K562 (cell line): ENCODE measurements at regions not wholly inside any gene's neighbourhood (a gene's known extent, or its start where the extent isn't known, plus 50 kb on each side); places are given as distances from the start of the nearest gene placed in this dataset.

ENCODE experiments used
- ATAC-seq: fragments of 200-7000 bp; cut with Tn5 transposase; 3 replicates; pipeline ENCODE4 v1.9.1; 2020; ENCODE audit warnings: moderate library complexity
- BruUV-seq: library from RNA; stranded (reverse); fragments of 400-500 nt; replicated peaks from 2 replicates; lab custom pipeline; 2021; lab: Mats Ljungman, UMichigan
- CTCF ChIA-PET: fragments of 300-600 bp; formaldehyde crosslinking; extraction: SDS; loops from one replicate; lab custom pipeline; 2021; ENCODE audit warnings: low intra/inter-chr PET ratio; lab: Yijun Ruan, JAX
- POLR2A ChIA-PET: fragments of 300-600, 350-650 bp; sonication (Branson Sonifier 250); formaldehyde crosslinking; extraction: SDS; loops from one replicate; lab custom pipeline; 2021; ENCODE audit warnings: antibody characterized with exemption, inconsistent platforms; lab: Yijun Ruan, JAX
- DNase-seq, 4 experiments: peaks; one replicate each; pipeline versions ENCODE4 v3.0.0 to v3.0.0-alpha.2; 2011 to 2018; ENCODE audit warnings: low spot score in 3 of 4, mixed read lengths in 3 of 4; ENCODE audit errors: extremely low read depth in 1 of 4
- FAIRE-seq: peaks from 2 replicates; lab custom pipeline; 2011; peaks lifted over from hg19 to GRCh38; lab: Jason Lieb, UNC
- H2AFZ ChIP-seq: 2 replicates; pipeline ENCODE4 v1.6.0; 2011; ENCODE audit warnings: low read depth, low read length, control low read depth, inconsistent platforms
- H3K27ac ChIP-seq: fragments of 200-600 bp; 3 replicates; pipeline ENCODE4 v1.8.0; 2011; ENCODE audit warnings: low read depth, mild to moderate bottlenecking, control low read depth, inconsistent platforms, low read length, moderate library complexity, mixed read lengths; ENCODE audit errors: extremely low read depth
- H3K27me3 ChIP-seq, 2 experiments: fragments of 300-600 bp in 1 of 2; 2 replicates in 1 of 2; 3 replicates in 1 of 2; pipeline versions ENCODE4 v1.6.0 to v1.8.0; 2011; ENCODE audit warnings: inconsistent platforms in 2 of 2, low read length in 2 of 2, mild to moderate bottlenecking in 1 of 2, mixed read lengths in 1 of 2, moderate library complexity in 1 of 2; ENCODE audit not compliant: control insufficient read depth in 2 of 2, insufficient read depth in 2 of 2
- H3K36me3 ChIP-seq: fragments of 300-600 bp; 3 replicates; pipeline ENCODE4 v1.8.0; 2011; ENCODE audit warnings: mild to moderate bottlenecking, low read length, inconsistent platforms; ENCODE audit not compliant: control insufficient read depth, insufficient read depth
- H3K4me1 ChIP-seq, 2 experiments: fragments of 200-600 bp in 1 of 2; replicated peaks in 1 of 2; 2 replicates in 1 of 2; 3 replicates in 1 of 2; pipeline versions ENCODE4 v1.5.1 to v1.8.0; 2011; ENCODE audit warnings: inconsistent platforms in 2 of 2, low read length in 2 of 2, mild to moderate bottlenecking in 1 of 2, mixed read lengths in 1 of 2, moderate library complexity in 1 of 2; ENCODE audit not compliant: control insufficient read depth in 2 of 2, insufficient read depth in 2 of 2
- H3K4me2 ChIP-seq: 2 replicates; pipeline ENCODE4 v1.6.1; 2011; ENCODE audit warnings: low read length, control low read depth, inconsistent platforms, mixed read lengths; ENCODE audit not compliant: insufficient read depth
- H3K4me3 ChIP-seq: fragments of 200-600 bp; sonication (generic), shearing (Covaris generic); 2 replicates; pipeline ENCODE4 v1.5.1; 2016; ENCODE audit warnings: control low read depth, inconsistent platforms
- H3K79me2 ChIP-seq: fragments of 200-600 bp; 3 replicates; pipeline ENCODE4 v1.8.0; 2011; ENCODE audit warnings: low read length, inconsistent platforms; ENCODE audit not compliant: control insufficient read depth, insufficient read depth
- H3K9ac ChIP-seq, 2 experiments: 2 replicates each; pipeline versions ENCODE4 v1.6.0 to v1.6.1; 2011; ENCODE audit warnings: low read depth in 2 of 2, low read length in 2 of 2, control low read depth in 1 of 2, inconsistent platforms in 1 of 2, mild to moderate bottlenecking in 1 of 2, mixed read lengths in 1 of 2; ENCODE audit not compliant: insufficient read depth in 1 of 2
- H3K9me1 ChIP-seq: one replicate; pipeline ENCODE4 v1.6.0; 2011; ENCODE audit warnings: inconsistent platforms, mild to moderate bottlenecking, low read length, moderate library complexity; ENCODE audit not compliant: control insufficient read depth, insufficient read depth
- H3K9me3 ChIP-seq: replicated peaks from 2 replicates; pipeline ENCODE4 v1.5.1; 2011; ENCODE audit warnings: low read depth, low read length, inconsistent platforms; ENCODE audit not compliant: control insufficient read depth, insufficient read depth
- H4K20me1 ChIP-seq: replicated peaks from 2 replicates; pipeline ENCODE4 v1.6.1; 2011; ENCODE audit warnings: low read length, inconsistent platforms, mixed read lengths; ENCODE audit not compliant: control insufficient read depth, insufficient read depth
- CHD2 ChIP-seq: IDR thresholded peaks from 2 replicates; pipeline ENCODE4 v1.6.1; 2011; ENCODE audit warnings: low read depth, low read length
- SMARCB1 ChIP-seq: IDR thresholded peaks from 2 replicates; pipeline ENCODE4 v1.6.1; 2011; ENCODE audit warnings: improper control_type of control experiment, low read depth; ENCODE audit not compliant: insufficient read length
- SP1 ChIP-seq: sonication (generic); formaldehyde crosslinking; IDR thresholded peaks from 2 replicates; pipeline ENCODE4 v1.8.1; 2022; ENCODE audit warnings: mild to moderate bottlenecking, missing genetic modification reagents
- ZBTB17 ChIP-seq: fragments of 450-650 bp; formaldehyde crosslinking; IDR thresholded peaks from 2 replicates; pipeline ENCODE4 v1.4.0; 2020; ENCODE audit warnings: mild to moderate bottlenecking
- ZNF274 ChIP-seq: IDR thresholded peaks from 2 replicates; pipeline ENCODE4 v1.6.1; 2011; ENCODE audit warnings: low read depth, mild to moderate bottlenecking, low read length, moderate library complexity, borderline replicate concordance
- ZNF584 ChIP-seq: fragments of 200-800 bp; sonication (Bioruptor generic); IDR thresholded peaks from 2 replicates; pipeline ENCODE4 v1.6.1; 2016; ENCODE audit warnings: low read depth, mild to moderate bottlenecking, missing genetic modification characterization, missing compliant biosample characterization
- WGBS: fragments of 100-300 bp; shearing (Covaris generic); methylation state at CpG from one replicate; pipeline ENCODE4 v1.1.6; 2016; ENCODE audit warnings: low coverage, mixed read lengths; ENCODE audit not compliant: insufficient coverage; ENCODE audit errors: missing lambda C conversion rate; 5-methylcytosine and 5-hydroxymethylcytosine counted together
- in situ Hi-C: fragments of 300-500 bp; cut with MboI; formaldehyde crosslinking; loops from 4 replicates; pipeline ENCODE4 v1.15.0; 2018; ENCODE audit warnings: inconsistent platforms, mixed read lengths
- intact Hi-C: fragments of 100-400 bp; cut with micrococcal nuclease; formaldehyde crosslinking; loops from 2 replicates; pipeline ENCODE4 v1.14.2; 2022

DNA sequence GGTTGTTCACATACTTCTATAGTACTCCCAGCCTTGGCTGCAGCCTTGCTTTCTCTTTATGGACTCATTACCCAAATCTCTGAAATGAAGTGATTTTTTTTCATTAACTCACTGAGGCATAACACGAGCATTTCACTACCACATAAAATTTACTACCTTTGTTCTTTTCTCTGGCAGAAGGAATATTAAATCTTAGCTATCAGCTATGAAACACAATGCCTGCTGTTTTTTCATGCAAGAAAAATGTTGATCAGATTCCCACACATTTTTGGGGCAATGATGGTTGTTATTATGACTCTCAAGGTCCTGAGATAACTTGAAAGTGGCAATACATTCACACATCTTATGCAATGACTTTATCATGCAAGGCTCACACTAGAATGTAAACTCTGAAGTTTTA, 225.3 kb upstream of the ATP2B1 start:
- no TSS peak for BruUV-seq
- Histone ChIP-seq H3K9me3 (no peaks in the 10 kb centered on the region), H3K36me3 (no peaks in the 10 kb centered on the region), H3K9me1 (no peaks in the 10 kb centered on the region), H3K27ac (no peak overlapping the region), H2AFZ (no peak overlapping the region), H4K20me1 (no peaks in the 10 kb centered on the region), H3K4me1 (0 out of 5 replicates have a peak, but pooled peaks cover 0 to 2% of the 10 kb centered on the region in 2 experiments), H3K79me2 (no peaks in the 10 kb centered on the region), H3K4me3 (no peak overlapping the region), H3K9ac (no peak overlapping the region), H3K27me3 (no peaks in the 10 kb centered on the region), H3K4me2 (no peak overlapping the region)
- FAIRE-seq (no peak), ATAC-seq (no peak), DNase-seq (no peak)
- in situ Hi-C loops (no loop called here), intact Hi-C loops (no loop called here)
- POLR2A ChIA-PET, result no interaction called here
- WGBS, result 6% methylated on average over 1 of the region's 1 CpG
- TF ChIP-seq ZNF274 (no peak), ZNF584 (no peak), ZBTB17 (CRISPR knock-in tag) (no peak), SMARCB1 (no peak)
- CTCF ChIA-PET, result no interaction called here

DNA sequence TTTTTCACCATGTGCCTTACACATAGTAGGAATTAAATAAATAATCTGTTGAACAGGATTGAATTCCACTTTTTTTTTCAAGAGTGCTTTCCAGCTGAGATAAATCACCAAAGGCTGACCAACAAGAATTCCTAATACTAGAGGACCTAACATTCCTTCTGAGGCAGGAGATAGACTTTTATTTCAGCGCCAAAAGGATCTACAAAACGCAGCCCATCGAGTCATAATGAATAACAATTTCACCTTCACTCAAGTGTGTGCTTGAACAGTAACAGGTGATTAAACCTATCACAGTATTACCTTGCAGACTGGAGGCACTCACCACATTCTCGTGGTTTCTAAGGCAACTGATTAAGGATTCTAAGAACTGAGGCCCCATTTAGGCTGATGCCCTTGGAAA, 224.3 kb upstream of the ATP2B1 start:
- intact Hi-C loops, result no loop called here
- Histone ChIP-seq H3K27ac (no peak overlapping the region), H3K27me3 (no peaks in the 10 kb centered on the region), H3K36me3 (no peaks in the 10 kb centered on the region), H3K4me2 (no peak overlapping the region), H2AFZ (no peak overlapping the region), H3K4me1 (0 out of 5 replicates have a peak, but pooled peaks cover 0 to 2% of the 10 kb centered on the region in 2 experiments), H3K9me3 (no peaks in the 10 kb centered on the region), H4K20me1 (no peaks in the 10 kb centered on the region), H3K9ac (no peak overlapping the region), H3K4me3 (no peak overlapping the region), H3K79me2 (no peaks in the 10 kb centered on the region), H3K9me1 (no peaks in the 10 kb centered on the region)
- in situ Hi-C loops, result no loop called here
- POLR2A ChIA-PET, result no interaction called here
- no peak for ATAC-seq
- CTCF ChIA-PET, result no interaction called here
- DNase-seq, result no peak
- TF ChIP-seq CHD2, result no peak
- no peak for TF ChIP-seq SP1 (CRISPR knock-in tag)
- BruUV-seq, result no TSS peak
- no peak for FAIRE-seq
- 0% methylated on average over 4 of the region's 4 CpGs for WGBS
